Skeletal muscle satellite cell (primary cell): ENCODE measurements at regions not wholly inside any gene's neighbourhood (a gene's known extent, or its start where the extent isn't known, plus 50 kb on each side); places are given as distances from the start of the nearest gene placed in this dataset.
A peak's percentile ranks its signal among the peaks of the same experiment; 100 is the strongest.

Experiments used
- H3K27me3 ChIP-seq: 2 replicates; pipeline ENCODE4 v1.7.0; 2013; ENCODE audit warnings: low read length; ENCODE audit not compliant: control insufficient read depth, insufficient read depth
- H3K36me3 ChIP-seq: 2 replicates; pipeline ENCODE4 v1.7.0; 2013; ENCODE audit warnings: mild to moderate bottlenecking, control low read depth, low read length; ENCODE audit not compliant: insufficient read depth
- H3K4me1 ChIP-seq: 2 replicates; pipeline ENCODE4 v1.7.0; 2013; ENCODE audit warnings: low read length; ENCODE audit not compliant: control insufficient read depth, insufficient read depth
- H3K4me2 ChIP-seq: 2 replicates; pipeline ENCODE4 v1.7.0; 2013; ENCODE audit warnings: mild to moderate bottlenecking, low read length
- H3K4me3 ChIP-seq: 2 replicates; pipeline ENCODE4 v1.7.0; 2013; ENCODE audit warnings: low read length
- H3K9ac ChIP-seq: 2 replicates; pipeline ENCODE4 v1.7.0; 2013; ENCODE audit warnings: mild to moderate bottlenecking, low read depth, low read length, moderate library complexity
- H3K9me3 ChIP-seq: replicated peaks from 2 replicates; pipeline ENCODE4 v1.7.0; 2013; ENCODE audit warnings: mild to moderate bottlenecking, control low read depth, low read length

DNA sequence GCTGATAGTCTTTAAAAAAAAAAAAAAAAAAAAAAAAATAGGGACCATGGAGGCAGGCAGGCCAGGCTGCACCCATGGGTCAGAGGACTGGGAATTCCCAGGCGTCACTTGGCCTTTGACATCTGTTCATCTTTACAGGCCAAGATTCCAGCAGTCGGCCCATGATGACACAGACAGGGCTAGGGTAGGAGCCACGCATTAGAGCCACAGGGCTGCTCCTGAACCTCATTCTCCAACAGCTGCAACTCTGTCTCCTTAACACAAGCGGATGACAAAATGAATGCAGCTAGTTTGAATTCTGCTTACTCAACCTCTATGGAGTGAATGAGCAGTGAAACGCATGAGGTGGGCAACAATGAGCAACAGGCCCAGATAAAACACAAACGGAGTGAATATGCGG, 126.4 kb downstream of the LY86 start:
- Histone ChIP-seq H3K27me3 (no peaks in the 10 kb centered on the region), H3K9ac (no peak overlapping the region), H3K4me3 (no peak overlapping the region), H3K36me3 (no peaks in the 10 kb centered on the region), H3K9me3 (no peaks in the 10 kb centered on the region), H3K4me2 (no peak overlapping the region), H3K4me1 (peaks cover 33% of the 10 kb centered on the region)

DNA sequence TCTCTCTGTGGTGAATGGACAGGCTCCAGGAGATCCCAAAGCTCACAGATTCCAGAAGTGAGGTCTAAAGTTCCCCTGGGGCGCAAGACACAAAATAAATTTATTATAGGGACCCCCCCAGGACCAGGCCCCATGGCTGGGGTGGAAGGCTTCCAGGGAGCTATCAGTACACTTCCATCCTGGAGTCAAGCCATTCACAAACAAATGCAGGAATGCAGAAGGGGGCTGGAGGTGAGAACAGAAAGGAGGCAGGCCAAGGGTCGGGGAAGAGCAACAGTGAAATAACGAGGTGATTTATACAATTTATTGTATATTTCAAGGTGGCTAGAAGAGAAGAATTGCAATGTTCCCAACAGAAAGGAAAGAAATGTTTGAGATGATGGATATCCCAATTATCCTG, 126.9 kb downstream of the LY86 start:
- Histone ChIP-seq H3K4me1 (peaks cover 33% of the 10 kb centered on the region), H3K9ac (no peak overlapping the region), H3K36me3 (no peaks in the 10 kb centered on the region), H3K9me3 (no peaks in the 10 kb centered on the region), H3K4me2 (no peak overlapping the region), H3K27me3 (no peaks in the 10 kb centered on the region), H3K4me3 (no peak overlapping the region)

DNA sequence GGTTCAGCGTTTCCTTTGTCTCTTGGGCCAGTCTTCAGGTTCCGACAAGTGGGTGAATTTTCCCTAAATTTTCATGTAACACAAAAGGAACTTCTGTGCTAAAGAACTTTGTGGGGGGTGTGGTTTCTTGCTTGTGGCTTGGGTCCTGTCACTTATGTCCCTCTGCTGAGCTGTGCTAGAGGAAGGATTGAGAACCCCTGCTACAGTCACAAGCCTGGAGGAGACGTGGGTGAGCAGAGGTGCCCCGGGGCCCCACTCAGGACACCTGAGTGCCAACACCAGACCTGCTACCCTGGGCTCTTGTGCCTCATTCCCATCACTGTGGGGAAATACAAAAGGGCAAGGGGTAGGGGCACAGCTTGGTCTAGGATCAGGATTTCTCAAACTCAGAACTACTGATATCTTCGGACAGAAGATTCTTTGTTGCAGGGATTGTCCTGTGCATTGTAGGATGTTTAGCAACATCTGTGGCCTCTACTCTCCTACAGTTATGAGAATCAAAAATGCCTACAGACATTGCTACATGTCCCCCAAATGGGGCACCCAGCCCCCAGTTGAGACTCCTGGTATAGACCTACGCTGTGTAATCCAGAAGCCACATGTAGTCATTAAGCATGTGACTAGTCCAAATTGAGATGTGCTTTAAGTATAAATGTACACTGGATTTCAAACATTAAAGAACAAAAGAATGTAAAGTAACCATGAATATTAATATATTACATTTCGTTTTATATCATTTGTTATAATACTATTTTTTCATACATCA, 128.7 kb downstream of the LY86 start:
- Histone ChIP-seq H3K4me2 (no peak overlapping the region), H3K9ac (no peak overlapping the region), H3K4me3 (no peak overlapping the region), H3K27me3 (no peaks in the 10 kb centered on the region), H3K9me3 (no peaks in the 10 kb centered on the region), H3K36me3 (no peaks in the 10 kb centered on the region), H3K4me1 (peaks cover 30% of the 10 kb centered on the region)

DNA sequence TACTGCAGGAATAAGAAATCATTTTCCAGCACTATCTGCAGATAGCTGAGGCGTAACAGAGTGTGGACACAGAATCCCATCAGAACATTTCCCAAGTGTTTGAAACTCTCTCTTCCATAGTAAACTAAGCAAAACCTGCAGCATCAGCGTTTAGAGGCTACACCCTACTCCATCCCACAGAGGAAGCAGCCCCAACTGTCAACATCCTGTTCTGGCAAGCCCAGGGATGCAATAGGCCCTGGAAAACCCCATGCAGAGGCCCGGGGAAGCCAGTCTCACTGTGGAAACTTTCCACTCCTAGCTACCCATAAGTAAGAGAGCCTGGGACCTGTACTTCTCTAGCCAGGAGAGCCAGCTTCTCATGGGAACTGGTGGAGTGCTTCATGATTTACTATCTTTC, 129.4 kb downstream of the LY86 start:
- Histone ChIP-seq H3K9ac (no peak overlapping the region), H3K4me2 (no peak overlapping the region), H3K4me1 (peaks cover 22% of the 10 kb centered on the region), H3K27me3 (no peaks in the 10 kb centered on the region), H3K4me3 (no peak overlapping the region), H3K9me3 (no peaks in the 10 kb centered on the region), H3K36me3 (no peaks in the 10 kb centered on the region)

DNA sequence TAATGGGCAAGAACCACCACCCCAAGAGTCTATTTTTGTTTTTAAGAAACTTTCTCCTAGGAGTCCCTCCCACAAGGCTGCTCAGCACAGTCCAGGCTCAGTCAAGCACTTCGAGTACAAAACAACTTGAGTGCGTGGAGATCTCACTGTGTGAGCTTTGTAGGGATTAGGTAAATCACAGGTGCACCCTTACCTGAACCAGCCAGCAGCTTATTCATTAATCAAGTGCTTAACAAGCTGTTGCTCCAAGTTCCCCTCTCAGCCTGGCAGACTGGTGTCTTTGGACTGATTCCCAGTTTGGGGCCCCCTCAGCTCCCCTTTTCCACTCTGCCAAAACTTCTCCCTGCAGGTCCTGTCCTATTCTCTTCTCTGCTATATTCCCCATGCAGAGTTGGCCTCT, 133.1 kb downstream of the LY86 start:
- Histone ChIP-seq H3K4me3 (no peak overlapping the region), H3K9ac (no peak overlapping the region), H3K27me3 (no peaks in the 10 kb centered on the region), H3K4me2 (no peak overlapping the region), H3K36me3 (no peaks in the 10 kb centered on the region), H3K9me3 (no peaks in the 10 kb centered on the region), H3K4me1 (peaks cover 18% of the 10 kb centered on the region)

DNA sequence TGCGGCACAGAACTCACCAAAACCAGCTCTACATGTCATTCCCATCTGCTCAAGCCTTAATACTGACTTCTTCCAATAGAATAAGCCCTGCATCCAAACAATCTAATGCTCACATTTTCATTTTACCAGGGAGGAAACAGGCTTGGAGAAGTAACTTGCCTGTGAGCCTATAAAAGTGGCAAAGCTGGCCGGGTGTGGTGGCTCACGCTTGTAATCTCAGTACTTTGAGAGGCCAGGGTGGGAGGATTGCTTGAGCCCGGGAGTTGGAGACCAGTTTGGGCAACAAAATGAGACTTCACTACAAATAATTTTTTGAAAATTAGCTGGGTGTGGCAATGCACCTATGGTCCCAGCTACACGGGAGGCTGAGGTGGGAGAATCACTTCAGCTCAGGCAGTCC, 133.7 kb downstream of the LY86 start:
- H3K36me3 ChIP-seq: no peaks in the 10 kb centered on the region
- no peak overlapping the region for H3K4me2 ChIP-seq
- H3K9me3 ChIP-seq: no peaks in the 10 kb centered on the region
- peaks cover 18% of the 10 kb centered on the region for H3K4me1 ChIP-seq
- no peaks in the 10 kb centered on the region for H3K27me3 ChIP-seq
- no peak overlapping the region for H3K9ac ChIP-seq
- H3K4me3 ChIP-seq: no peak overlapping the region

DNA sequence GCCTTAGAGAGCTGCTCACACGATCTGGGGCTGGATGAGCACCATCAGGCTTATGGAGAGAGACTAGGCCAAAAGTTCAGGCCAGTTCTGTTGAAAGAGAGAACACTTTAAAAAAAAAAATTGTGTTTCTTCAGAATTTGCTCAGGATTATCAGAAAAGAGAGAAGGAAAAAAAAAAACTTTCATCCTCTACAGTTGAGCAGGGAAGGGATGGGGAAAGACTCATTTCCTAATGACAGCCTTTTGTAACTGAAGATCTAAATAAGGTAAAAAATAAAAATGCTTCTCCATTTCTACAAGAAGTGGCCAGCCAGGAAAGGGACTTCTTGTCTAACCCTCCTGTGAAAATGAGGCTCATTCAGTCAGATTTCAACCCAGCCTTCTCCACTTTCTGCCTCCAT, 134.8 kb downstream of the LY86 start:
- Histone ChIP-seq H3K4me1 (peaks cover 18% of the 10 kb centered on the region), H3K4me3 (no peak overlapping the region), H3K4me2 (no peak overlapping the region), H3K9ac (no peak overlapping the region), H3K36me3 (no peaks in the 10 kb centered on the region), H3K9me3 (no peaks in the 10 kb centered on the region), H3K27me3 (no peaks in the 10 kb centered on the region)

DNA sequence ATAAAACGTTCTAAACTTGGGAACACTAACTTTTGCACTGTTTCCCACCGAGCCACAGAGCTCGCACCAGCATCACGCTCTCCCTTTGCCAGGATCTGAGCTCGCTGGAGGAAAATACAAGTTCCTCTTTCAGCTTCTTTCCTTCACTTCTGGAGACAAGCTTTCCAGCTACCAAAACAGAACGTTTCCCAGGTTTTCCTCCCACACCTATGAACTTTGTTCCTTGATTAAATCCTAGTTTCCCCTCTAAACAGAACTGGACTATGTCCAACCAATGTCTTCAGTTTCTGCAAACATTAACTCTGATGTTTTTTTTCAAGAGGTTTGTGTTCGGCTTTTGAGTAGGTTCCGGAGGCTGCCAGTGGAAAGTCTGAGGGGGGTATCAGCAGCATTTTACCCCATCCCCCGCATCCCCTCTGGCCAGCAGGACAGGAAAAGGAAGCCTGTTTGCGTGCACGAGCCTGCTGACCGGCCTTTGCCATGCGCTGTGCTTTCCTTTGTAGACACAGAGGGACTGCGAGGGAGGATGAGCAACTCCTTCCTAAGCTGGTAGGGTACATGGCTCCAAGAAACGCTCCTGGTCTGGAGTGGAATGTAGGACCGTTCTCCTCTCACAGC, 135.5 kb downstream of the LY86 start:
- H3K4me3 ChIP-seq: peak overlapping the region; percentile 66
- H3K4me1 ChIP-seq: peaks cover 18% of the 10 kb centered on the region
- H3K9ac ChIP-seq: peak overlapping the region; percentile 75

DNA sequence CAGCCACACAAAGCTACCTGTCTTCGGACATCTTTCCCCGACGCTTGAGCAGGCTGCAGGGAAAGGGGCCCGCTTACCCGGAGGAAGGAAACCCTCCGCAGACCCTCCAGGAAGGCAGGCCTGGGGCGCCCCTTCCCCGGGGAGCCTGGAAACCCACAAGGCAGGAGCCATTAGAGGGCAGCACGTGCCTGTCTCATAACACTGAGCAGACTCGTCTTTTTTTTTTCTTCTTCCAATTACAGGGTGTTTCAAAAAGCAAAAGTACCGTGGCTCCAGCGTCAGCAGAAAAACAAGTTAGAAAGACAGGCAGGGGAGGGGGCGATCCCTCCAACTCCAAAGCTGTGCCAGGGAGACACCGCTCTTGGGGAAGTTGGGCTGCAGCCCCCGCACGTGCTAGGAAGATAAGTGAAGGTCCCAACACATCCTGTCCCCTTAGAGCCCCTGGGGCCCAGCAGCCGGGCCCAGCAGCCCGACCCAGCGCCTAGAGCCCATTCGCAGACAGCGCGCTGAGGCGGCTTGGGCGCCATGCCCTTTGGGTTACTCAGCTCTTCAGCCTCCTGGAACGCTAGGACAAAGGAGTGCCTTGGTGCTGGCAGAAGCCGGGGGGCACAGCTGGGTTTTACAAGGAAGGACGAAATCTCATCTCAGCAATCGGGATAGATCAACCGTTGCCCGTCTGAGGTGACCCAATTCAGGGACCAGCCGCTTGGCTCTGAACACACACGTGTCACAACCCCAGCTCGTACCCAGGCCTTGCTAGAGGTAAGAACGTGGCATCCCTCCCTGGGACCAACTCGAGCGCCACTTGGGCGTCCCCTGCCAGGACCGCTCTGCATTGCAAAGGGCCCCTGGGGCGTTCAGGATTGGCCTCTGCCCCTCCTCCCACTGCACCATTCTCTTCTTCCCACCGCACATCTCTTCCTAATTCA, 136.3 kb downstream of the LY86 start:
- peak overlapping the region; percentile 75 for H3K9ac ChIP-seq
- peaks cover 18% of the 10 kb centered on the region for H3K4me1 ChIP-seq
- H3K4me3 ChIP-seq: peak overlapping the region; percentile 66

More for the DNA sequence above, 135.5 kb downstream of the LY86 start:
- H3K27me3 ChIP-seq: no peaks in the 10 kb centered on the region
- no peaks in the 10 kb centered on the region for H3K36me3 ChIP-seq
- peak overlapping the region; percentile 86 for H3K4me2 ChIP-seq
- no peaks in the 10 kb centered on the region for H3K9me3 ChIP-seq

DNA sequence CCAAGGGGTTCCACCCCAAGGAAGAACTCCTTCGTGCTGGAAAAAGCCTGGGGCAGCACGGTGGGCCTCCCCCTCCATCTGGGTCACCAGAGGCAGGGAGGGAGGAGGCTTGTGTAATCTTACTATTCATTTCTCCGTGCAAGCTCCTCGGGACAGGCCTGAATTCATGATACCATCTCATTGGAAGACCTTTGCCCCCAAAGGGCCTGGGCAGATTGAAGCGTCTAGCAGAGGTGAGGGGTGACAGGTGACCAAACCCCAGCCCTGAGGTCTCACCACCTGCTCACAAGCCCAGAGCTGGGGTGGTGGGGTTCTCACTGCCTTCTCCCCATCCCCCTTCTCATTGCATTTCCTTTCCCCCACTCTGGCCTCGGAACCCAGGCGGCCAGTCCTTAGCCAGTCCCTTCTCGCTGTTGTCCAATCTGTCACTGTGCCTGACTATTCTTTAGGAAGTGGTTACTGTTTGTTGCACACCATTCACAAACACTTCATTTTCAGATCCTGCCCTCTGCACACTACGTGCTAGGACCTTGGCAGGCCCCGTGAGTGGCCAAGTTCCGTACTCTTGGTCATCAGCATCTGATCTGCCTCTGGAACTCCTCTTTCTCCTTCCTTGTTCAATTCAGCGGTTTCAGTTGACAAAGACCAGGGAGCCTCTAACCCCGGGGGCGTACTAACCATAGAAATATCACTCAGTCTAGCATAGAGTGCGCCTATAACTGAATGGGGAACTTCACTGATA, 137.1 kb downstream of the LY86 start:
- Histone ChIP-seq H3K4me1 (peaks cover 21% of the 10 kb centered on the region), H3K9ac (peak overlapping the region; percentile 75), H3K4me3 (no peak overlapping the region)

More for the DNA sequence above, 136.3 kb downstream of the LY86 start:
- Histone ChIP-seq H3K4me2 (peak overlapping the region; percentile 86), H3K36me3 (no peaks in the 10 kb centered on the region), H3K27me3 (no peaks in the 10 kb centered on the region), H3K9me3 (no peaks in the 10 kb centered on the region)

More for the DNA sequence above, 137.1 kb downstream of the LY86 start:
- Histone ChIP-seq H3K9me3 (no peaks in the 10 kb centered on the region), H3K27me3 (no peaks in the 10 kb centered on the region), H3K4me2 (peak overlapping the region; percentile 86), H3K36me3 (no peaks in the 10 kb centered on the region)
